ENCODE measurements at regions not wholly inside any gene's neighbourhood (a gene's known extent, or its start where the extent isn't known, plus 50 kb on each side); places are given as distances from the start of the nearest gene placed in this dataset.

- no peaks in the 10 kb centered on the region for H3K27me3 ChIP-seq
- no peak overlapping the region for H3K4me3 ChIP-seq
- DNase-seq (ENCODE audit: low spot score in 2 of 2): no peak
- no peak overlapping the region for H3K27ac ChIP-seq
- no peaks in the 10 kb centered on the region for H3K4me1 ChIP-seq
- intact Hi-C loops (cut with DNase I): loop anchor here (10.0 kb wide), 1 partner anchor 199 kb away; no protein-coding TSS in a partner anchor
- H3K36me3 ChIP-seq: no peaks in the 10 kb centered on the region
- no peaks in the 10 kb centered on the region for H3K9me3 ChIP-seq
- no peak for TF ChIP-seq CTCF (IDR thresholded peaks at IDR 0.05)
Measured at GRCh38 chr2:18373664-18374063, 186.8 kb downstream of the RDH14 start.

GRCh38 chr2:18373081-18373480 lies 187.4 kb downstream of the RDH14 start:
- intact Hi-C loops (cut with DNase I): loop anchor here (10.0 kb wide), 1 partner anchor 198 kb away; no protein-coding TSS in a partner anchor
- H3K36me3 ChIP-seq: no peaks in the 10 kb centered on the region
- no peaks in the 10 kb centered on the region for H3K27me3 ChIP-seq
- no peak overlapping the region for H3K4me3 ChIP-seq
- H3K27ac ChIP-seq: no peak overlapping the region
- no peaks in the 10 kb centered on the region for H3K9me3 ChIP-seq
- TF ChIP-seq CTCF (IDR thresholded peaks at IDR 0.05): no peak
- no peak for DNase-seq (ENCODE audit: low spot score in 2 of 2)
- no peaks in the 10 kb centered on the region for H3K4me1 ChIP-seq

- Histone ChIP-seq H3K4me1 (no peaks in the 10 kb centered on the region), H3K9me3 (no peaks in the 10 kb centered on the region), H3K36me3 (no peaks in the 10 kb centered on the region), H3K4me3 (no peak overlapping the region), H3K27ac (no peak overlapping the region), H3K27me3 (no peaks in the 10 kb centered on the region)
- DNase-seq (ENCODE audit: low spot score in 2 of 2): no peak
- no peak for TF ChIP-seq CTCF (IDR thresholded peaks at IDR 0.05)
- intact Hi-C loops (cut with DNase I): loop anchor here (10.0 kb wide), 1 partner anchor 198 kb away; no protein-coding TSS in a partner anchor
Measured at GRCh38 chr2:18372641-18373040, 187.8 kb downstream of the RDH14 start.

- Histone ChIP-seq H3K27ac (no peak overlapping the region), H3K4me1 (no peaks in the 10 kb centered on the region), H3K4me3 (no peak overlapping the region), H3K36me3 (no peaks in the 10 kb centered on the region), H3K27me3 (no peaks in the 10 kb centered on the region), H3K9me3 (no peaks in the 10 kb centered on the region)
- no peak for DNase-seq (ENCODE audit: low spot score in 2 of 2)
- intact Hi-C loops (cut with DNase I): loop anchor here (10.0 kb wide), 1 partner anchor 195 kb away; no protein-coding TSS in a partner anchor
- no peak for TF ChIP-seq CTCF (IDR thresholded peaks at IDR 0.05)
Measured at GRCh38 chr2:18369760-18370159, 190.7 kb downstream of the RDH14 start.

GRCh38 chr2:18368008-18368407 lies 192.4 kb downstream of the RDH14 start:
- no peak overlapping the region for H3K27ac ChIP-seq
- H3K4me3 ChIP-seq: no peak overlapping the region
- H3K36me3 ChIP-seq: no peaks in the 10 kb centered on the region
- intact Hi-C loops (cut with DNase I): no loop called here
- no peak for DNase-seq (ENCODE audit: low spot score in 2 of 2)
- no peaks in the 10 kb centered on the region for H3K4me1 ChIP-seq
- H3K27me3 ChIP-seq: no peaks in the 10 kb centered on the region
- TF ChIP-seq CTCF (IDR thresholded peaks at IDR 0.05): no peak
- no peaks in the 10 kb centered on the region for H3K9me3 ChIP-seq

GRCh38 chr2:18365342-18365741 lies 195.1 kb downstream of the RDH14 start:
- no peaks in the 10 kb centered on the region for H3K9me3 ChIP-seq
- intact Hi-C loops (cut with DNase I): no loop called here
- no peak for DNase-seq (ENCODE audit: low spot score in 2 of 2)
- no peaks in the 10 kb centered on the region for H3K4me1 ChIP-seq
- no peaks in the 10 kb centered on the region for H3K36me3 ChIP-seq
- no peak overlapping the region for H3K4me3 ChIP-seq
- no peak for TF ChIP-seq CTCF (IDR thresholded peaks at IDR 0.05)
- no peak overlapping the region for H3K27ac ChIP-seq
- H3K27me3 ChIP-seq: no peaks in the 10 kb centered on the region
